Progenitor cell of endocrine pancreas (in vitro differentiated cells): ENCODE measurements at regions not wholly inside any gene's neighbourhood (a gene's known extent, or its start where the extent isn't known, plus 50 kb on each side); places are given as distances from the start of the nearest gene placed in this dataset.

Experiments
- DNase-seq: peaks from one replicate; pipeline ENCODE4 v3.0.0; 2021; ENCODE audit warnings: low spot score; ENCODE audit not compliant: unreplicated experiment
- H3K27ac Mint-ChIP-seq: 2 replicates; pipeline ENCODE4 v1.8.0; 2021; ENCODE audit warnings: mild to moderate bottlenecking, moderate library complexity, mixed read lengths
- H3K27me3 Mint-ChIP-seq: 2 replicates; pipeline ENCODE4 v1.8.0; 2021; ENCODE audit warnings: mixed read lengths
- H3K36me3 Mint-ChIP-seq: 2 replicates; pipeline ENCODE4 v1.8.0; 2022; ENCODE audit warnings: mixed read lengths; ENCODE audit not compliant: insufficient read depth
- H3K4me1 Mint-ChIP-seq: 2 replicates; pipeline ENCODE4 v1.8.0; 2021; ENCODE audit warnings: low read depth, mixed read lengths
- H3K4me3 Mint-ChIP-seq: 2 replicates; pipeline ENCODE4 v1.8.0; 2021; ENCODE audit warnings: low read depth, mild to moderate bottlenecking, moderate library complexity, mixed read lengths
- H3K9me3 Mint-ChIP-seq: 2 replicates; pipeline ENCODE4 v1.8.0; 2021; ENCODE audit warnings: low read depth, mixed read lengths
- CTCF ChIP-seq: fragments of 200-600 bp; sonication (generic); IDR thresholded peaks from one replicate; pipeline ENCODE4 v1.5.0; 2021; ENCODE audit warnings: antibody characterized with exemption, mild to moderate bottlenecking; ENCODE audit not compliant: unreplicated experiment

DNA sequence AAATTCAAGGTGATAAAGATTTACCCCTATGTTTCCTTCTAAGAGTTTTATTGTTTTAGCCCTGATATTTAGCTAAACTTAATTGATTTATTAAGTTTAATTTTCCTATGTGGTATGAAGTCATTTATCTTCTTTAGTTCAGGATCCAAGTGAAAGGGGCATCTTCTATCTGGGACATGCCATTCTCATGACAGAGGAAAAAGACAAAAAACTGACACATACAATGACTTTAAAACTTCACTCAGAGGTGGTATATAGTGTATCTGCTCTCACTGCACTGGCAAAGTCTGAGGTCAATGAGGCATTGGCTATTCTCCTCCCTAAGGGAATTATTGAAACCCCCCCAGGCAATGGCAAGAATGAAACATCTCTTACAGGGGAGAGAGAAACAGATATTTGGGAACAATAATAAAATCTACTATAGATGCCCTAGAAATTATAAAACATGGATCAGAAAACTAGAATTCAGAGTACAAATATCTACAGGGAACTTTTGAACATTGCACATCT is 237.4 kb downstream of the MYCN start:
- Mint-ChIP-seq H3K36me3 (no peaks in the 10 kb centered on the region), H3K4me1 (peaks cover 10% of the 10 kb centered on the region), H3K9me3 (no peaks in the 10 kb centered on the region), H3K27me3 (peaks cover 5% of the 10 kb centered on the region), H3K4me3 (no peak overlapping the region), H3K27ac (no peak overlapping the region)
- no peak for DNase-seq
- TF ChIP-seq CTCF: no peak

DNA sequence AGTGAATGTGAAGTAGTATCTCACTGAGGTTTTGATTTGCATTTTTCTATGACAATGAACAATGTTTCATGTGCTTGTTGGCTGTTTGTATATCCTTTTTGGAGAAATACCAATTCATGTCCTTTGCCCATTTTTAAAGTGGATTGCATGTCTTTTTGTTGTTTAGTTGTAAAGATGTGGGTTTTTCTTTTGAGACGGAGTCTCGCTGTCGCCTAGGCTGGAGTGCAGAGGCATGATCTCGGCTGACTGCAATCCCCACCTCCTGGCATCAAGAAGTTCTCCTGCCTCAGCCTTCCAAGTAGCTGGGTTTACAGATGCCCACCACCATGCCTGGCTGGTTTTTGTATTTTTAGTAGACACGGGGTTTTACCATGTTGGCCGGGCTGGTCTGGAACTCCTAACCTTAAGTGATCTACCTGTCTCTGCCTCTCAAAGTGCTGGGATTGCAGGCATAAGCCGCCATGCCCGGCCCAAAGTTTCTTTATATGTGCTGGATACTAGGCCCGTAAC is 236.7 kb downstream of the MYCN start:
- Mint-ChIP-seq H3K27ac (no peak overlapping the region), H3K4me3 (no peak overlapping the region)

DNA sequence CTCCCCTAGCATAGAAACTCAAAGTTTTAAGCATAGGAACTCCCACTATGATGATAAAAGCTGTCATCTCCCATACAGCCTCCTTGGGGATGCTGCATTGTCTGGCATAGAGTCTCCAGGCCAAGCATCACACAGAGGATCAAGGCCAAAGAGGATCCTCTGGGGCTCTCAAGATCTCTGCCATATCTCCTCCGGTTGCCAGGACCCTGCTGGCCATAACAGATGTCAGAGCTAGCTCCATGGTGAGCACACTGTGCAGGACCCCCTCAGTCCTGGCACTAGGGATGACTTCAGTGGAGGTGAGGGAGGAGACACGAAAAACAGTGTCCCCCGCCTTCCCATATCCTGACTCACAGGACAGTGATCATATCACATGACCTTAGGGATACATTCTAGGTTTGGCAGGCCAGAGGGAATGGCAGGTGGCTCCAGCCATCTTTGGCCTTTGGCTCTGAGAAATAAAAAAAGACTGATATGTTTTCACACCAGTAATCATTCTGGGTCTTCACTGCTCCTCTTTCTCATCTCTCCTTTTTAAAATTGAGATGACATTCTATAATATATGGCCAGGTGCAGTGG is 235.0 kb downstream of the MYCN start:
- no peak for DNase-seq
- H3K27ac Mint-ChIP-seq: no peak overlapping the region
- no peaks in the 10 kb centered on the region for H3K36me3 Mint-ChIP-seq
- H3K9me3 Mint-ChIP-seq: no peaks in the 10 kb centered on the region
- H3K27me3 Mint-ChIP-seq: no peaks in the 10 kb centered on the region
- TF ChIP-seq CTCF: no peak
- no peak overlapping the region for H3K4me3 Mint-ChIP-seq
- peaks cover 8% of the 10 kb centered on the region for H3K4me1 Mint-ChIP-seq

More for the DNA sequence above, 236.7 kb downstream of the MYCN start:
- no peaks in the 10 kb centered on the region for H3K36me3 Mint-ChIP-seq
- DNase-seq: no peak
- H3K4me1 Mint-ChIP-seq: peaks cover 10% of the 10 kb centered on the region
- no peak for TF ChIP-seq CTCF
- no peaks in the 10 kb centered on the region for H3K9me3 Mint-ChIP-seq
- H3K27me3 Mint-ChIP-seq: peaks cover 5% of the 10 kb centered on the region

GRCh38 chr2:16174693-16175045 is 234.3 kb downstream of the MYCN start:
- no peaks in the 10 kb centered on the region for H3K9me3 Mint-ChIP-seq
- TF ChIP-seq CTCF: no peak
- H3K27me3 Mint-ChIP-seq: no peaks in the 10 kb centered on the region
- peaks cover 2% of the 10 kb centered on the region for H3K4me1 Mint-ChIP-seq
- no peak overlapping the region for H3K27ac Mint-ChIP-seq
- no peak for DNase-seq
- H3K36me3 Mint-ChIP-seq: no peaks in the 10 kb centered on the region
- no peak overlapping the region for H3K4me3 Mint-ChIP-seq

DNA sequence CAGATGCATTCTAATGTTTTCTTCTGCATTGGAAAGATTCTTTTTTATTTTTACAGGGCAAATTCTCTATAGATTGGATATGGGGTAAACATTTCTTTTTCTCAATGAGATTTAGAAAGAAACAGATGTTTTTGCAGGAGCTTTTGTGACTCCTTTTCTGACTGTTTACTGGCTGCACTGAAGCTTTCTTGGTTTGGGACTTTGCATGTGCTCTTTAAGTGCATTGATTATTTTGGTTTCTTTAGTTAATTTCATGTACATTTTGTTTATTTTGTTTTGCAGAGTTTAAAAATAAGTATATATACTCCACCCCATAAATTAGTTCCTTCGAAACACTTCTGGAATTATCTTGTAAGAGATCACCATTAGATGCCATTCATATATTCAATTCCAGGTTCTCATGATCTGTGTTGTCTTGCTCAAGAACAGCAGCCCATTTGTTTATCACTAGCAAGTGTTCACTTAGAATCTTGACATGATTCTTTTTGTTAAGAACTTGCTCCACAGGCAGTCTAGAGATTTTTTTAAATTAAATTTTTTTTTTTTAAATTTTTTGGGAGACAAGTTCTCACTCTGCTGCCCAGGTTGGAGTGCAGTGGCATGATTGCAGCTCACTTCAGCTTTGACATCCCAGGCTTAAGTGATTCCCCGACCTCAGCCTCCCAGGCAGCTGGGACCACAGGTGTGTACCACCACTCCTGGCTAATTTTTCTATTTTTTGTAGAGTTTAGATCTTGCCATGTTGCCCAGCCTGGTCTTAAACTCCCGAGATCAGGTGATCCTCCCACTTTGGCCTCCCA is 233.7 kb downstream of the MYCN start:
- Mint-ChIP-seq H3K4me1 (no peaks in the 10 kb centered on the region), H3K9me3 (no peaks in the 10 kb centered on the region), H3K27me3 (no peaks in the 10 kb centered on the region), H3K36me3 (no peaks in the 10 kb centered on the region), H3K4me3 (no peak overlapping the region), H3K27ac (no peak overlapping the region)
- no peak for DNase-seq
- no peak for TF ChIP-seq CTCF
